G401 (cell line): ENCODE measurements at regions not wholly inside any gene's neighbourhood (a gene's known extent, or its start where the extent isn't known, plus 50 kb on each side); places are given as distances from the start of the nearest gene placed in this dataset.

ENCODE experiments used
- DNase-seq: peaks from one replicate; pipeline ENCODE4 v3.0.0-alpha.2; 2015; ENCODE audit warnings: low spot score
- in situ Hi-C: cut with HindIII; loops from 2 replicates; pipeline ENCODE4 v1.10.0; 2016; ENCODE audit warnings: low sequenced_read_pairs, mixed read lengths

DNA sequence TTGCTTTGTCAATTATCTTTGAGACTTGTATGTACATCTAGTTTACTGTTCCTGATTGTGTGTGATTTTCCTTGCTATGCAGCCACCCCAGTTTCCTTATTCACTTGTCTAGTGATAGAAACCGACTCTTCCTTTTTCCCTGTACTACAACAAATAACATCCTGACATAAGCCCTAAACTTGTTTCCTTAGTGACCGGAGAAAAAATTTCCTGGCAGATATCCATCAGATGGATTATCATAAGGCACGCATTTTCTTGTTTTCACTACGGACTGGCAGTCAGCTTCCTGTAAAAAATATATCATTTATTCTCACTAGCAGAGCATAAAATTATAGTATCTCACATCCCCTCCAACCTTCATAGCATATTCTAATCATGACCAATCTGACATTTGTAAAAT, 410.7 kb downstream of the CENPC start:
- in situ Hi-C loops: no loop called here
- no peak for DNase-seq

- in situ Hi-C loops: no loop called here
- DNase-seq: no peak
Observed at GRCh38 chr4:67133162-67133561, 412.1 kb downstream of the CENPC start.

GRCh38 chr4:67131224-67131623, 414.1 kb downstream of the CENPC start:
- in situ Hi-C loops: no loop called here
- no peak for DNase-seq

- in situ Hi-C loops: no loop called here
- DNase-seq: no peak
Observed at GRCh38 chr4:67130411-67130810, 414.9 kb downstream of the CENPC start.

GRCh38 chr4:67126570-67126969, 418.7 kb downstream of the CENPC start:
- DNase-seq: no peak
- in situ Hi-C loops: no loop called here

GRCh38 chr4:67125636-67126514, 419.4 kb downstream of the CENPC start:
- in situ Hi-C loops: no loop called here
- DNase-seq: no peak

GRCh38 chr4:67124716-67125115, 420.6 kb downstream of the CENPC start:
- in situ Hi-C loops: no loop called here

DNA sequence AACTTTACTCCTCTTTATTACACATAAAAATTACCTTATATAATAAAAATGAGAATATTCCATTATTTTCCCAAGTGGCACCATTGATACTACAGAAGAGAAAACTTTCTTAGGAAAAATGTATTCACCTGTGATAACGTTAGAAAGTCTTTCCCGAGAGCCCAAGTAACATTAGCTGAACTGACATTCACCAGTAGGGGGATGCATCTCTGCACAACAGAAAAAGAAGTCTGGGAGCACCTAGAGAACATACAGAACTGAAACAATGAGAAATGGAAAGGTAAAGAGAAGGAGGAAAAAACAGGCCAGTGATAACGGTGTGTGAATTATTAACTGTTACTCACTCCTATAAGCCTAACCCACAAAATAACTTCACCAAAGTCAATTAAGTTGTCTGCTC, 423.3 kb downstream of the CENPC start:
- DNase-seq: peak; percentile 10

More at GRCh38 chr4:67124716-67125115, 420.6 kb downstream of the CENPC start:
- DNase-seq: no peak

DNA sequence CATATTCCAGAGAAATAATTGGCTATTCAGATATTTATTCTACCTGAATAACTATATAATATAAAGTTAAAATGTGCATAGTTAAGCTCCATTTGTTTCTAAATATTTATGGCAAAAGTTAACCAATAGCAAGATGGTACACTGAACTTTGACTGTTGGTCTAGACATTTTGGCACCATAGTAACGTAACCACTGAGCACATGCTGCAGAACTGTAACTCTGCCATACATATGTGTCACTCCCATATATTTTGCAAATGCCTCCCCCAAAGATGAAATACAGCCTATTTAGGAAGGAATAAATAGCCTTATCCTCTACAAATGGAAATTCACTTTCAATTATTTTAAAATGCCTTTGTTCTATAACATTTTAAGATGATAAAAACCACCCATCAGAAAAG, 424.9 kb downstream of the CENPC start:
- in situ Hi-C loops: no loop called here
- DNase-seq: no peak

More for the DNA sequence above, 423.3 kb downstream of the CENPC start:
- in situ Hi-C loops: no loop called here

GRCh38 chr4:67109276-67109675, 436.0 kb downstream of the CENPC start:
- in situ Hi-C loops: no loop called here
- no peak for DNase-seq

DNA sequence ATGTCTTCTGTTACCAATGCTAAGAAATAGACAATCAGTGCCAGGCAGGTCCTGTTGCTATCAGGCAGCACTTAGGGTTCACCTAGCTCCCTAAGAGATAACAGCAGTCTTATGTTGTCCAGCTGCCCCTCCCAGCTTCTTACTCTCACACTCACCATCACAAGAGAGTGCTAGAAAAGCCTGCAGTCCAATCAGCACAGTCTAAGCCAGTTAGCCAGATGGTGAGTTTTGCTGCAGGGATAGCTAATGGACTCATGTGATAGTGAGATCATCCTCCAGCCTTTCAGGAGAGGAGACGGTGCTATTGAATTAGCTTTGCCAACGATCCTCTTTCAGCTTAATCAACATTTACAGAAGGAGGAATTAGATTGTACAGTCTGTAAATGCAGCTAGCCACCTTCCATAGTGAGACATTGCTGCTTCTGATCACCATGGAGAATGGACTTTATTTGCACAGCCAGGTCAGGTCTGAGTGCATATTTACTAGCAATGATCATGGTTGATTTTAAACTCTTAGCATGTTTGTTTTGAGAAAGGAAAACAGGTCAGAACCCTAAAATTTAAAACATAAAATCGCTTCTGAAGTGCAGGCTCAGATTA, 438.3 kb downstream of the CENPC start:
- DNase-seq: peak; percentile 50
- in situ Hi-C loops: no loop called here

DNA sequence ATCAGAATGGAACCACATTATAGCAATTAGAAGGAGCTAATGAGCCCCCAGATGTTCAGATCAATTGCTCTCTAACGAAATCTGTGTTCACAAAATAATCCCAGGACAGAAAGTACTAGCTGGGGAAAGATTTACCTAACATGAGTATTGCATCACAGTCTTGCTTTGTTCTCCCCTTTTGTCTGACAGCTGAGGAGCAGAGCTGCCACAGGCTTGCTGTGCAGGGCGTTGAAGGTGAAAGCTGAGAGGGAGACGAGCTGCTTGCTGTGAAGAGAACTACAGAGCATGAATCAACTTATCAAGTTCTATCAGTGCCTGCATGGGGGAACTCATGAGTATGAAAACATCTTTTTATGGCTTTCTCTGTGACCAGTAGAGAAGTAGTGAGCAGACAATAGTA, 441.2 kb downstream of the CENPC start:
- in situ Hi-C loops: no loop called here
- DNase-seq: no peak

DNA sequence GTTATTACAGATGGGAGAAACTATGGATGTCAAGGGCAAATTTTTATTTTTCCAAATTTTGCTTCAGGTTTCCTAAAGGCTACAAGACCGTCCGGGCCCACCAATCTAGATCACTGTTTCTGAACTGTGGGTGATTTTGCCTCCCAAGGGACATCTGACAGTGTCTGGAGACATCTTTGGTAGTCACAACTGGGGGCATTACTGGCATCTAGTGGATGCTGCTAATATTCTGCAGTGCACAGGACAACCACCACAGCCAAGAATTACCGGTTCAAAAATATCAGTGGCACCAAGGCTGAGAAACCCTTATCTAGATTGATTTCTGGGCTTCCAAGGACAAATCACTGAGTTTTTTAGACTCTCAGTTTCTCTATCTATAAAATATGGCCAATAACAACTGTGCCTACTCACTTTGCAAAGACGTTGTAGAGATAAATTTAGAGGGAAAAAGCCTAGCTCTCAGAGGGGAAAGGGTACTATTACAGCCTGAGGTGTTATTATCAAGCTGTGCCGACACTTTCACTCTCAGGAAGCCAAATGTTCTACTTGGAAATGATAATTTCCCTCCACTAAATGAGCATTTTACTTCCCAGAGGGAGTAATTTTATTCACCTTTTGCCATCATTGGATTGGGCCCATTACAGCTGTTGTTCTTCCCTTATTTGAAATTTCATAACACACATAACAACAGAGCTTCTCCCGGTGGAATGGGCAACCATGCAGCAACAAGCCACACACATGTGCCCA, 442.1 kb downstream of the CENPC start:
- in situ Hi-C loops: no loop called here
- DNase-seq: no peak

GRCh38 chr4:67101612-67102011, 443.7 kb downstream of the CENPC start:
- in situ Hi-C loops: no loop called here
- DNase-seq: no peak

DNA sequence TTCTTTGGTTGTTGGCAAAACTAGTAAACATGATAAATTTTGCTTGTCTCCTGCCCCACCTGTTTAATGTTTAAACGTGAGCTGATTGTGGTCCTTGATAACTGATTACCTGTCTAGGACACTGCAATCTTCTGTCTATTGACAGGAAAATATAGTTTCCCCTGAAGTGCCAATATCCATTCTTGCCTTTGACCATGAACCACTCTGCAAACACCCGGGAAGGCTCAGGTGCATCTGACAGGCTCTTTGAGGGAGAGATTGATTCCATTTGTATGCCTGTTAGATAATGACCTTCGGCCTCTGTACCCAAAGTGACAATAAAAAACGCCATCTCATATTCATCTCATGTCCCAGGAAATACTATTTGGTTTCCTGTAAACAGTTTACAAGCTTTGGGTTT, 453.0 kb downstream of the CENPC start:
- DNase-seq: no peak
- in situ Hi-C loops: no loop called here

DNA sequence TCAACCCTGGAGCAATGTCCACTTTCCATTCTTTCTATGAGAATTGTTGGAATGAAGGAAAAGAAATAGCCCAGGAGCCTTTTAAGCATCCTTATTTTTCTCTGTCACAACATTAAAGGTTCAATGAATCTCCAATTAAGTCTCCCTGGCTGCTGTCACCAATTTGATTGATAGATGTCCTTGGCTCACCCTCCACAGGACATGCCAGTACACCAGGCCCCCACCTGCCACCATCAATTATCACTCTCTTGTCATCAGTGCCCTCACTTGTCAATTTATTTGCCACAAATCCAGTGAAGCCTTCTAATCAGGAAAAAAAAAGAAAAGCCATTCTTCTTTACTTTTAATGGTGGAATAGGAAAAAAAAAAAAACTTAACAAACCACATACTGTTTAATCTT, 453.6 kb downstream of the CENPC start:
- in situ Hi-C loops: no loop called here

DNA sequence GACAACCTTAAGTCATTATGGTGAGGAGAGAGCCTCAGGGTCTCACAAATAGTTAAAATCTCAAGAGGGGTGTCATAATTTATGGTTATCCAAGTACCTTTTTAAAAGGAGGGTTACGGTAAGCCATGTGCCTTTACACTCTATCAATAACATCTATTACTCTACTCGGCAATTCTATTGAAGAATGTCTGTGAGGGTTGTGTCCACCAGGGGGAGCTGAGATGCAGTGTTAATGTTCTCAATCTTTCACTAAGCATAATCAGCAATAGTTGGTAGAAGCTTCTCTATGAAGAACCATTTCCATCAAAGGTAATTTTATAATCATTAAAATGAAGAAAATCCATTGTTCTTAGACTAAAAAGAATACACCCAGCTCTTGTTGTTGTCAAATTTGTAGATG, 457.4 kb downstream of the CENPC start:
- peak; percentile 7 for DNase-seq
- in situ Hi-C loops: no loop called here

More for the DNA sequence above, 453.6 kb downstream of the CENPC start:
- DNase-seq: no peak

- no peak for DNase-seq
- in situ Hi-C loops: no loop called here
Observed at GRCh38 chr4:67084783-67085182, 460.5 kb downstream of the CENPC start.

GRCh38 chr4:67083496-67083895, 461.8 kb downstream of the CENPC start:
- no peak for DNase-seq
- in situ Hi-C loops: no loop called here

DNA sequence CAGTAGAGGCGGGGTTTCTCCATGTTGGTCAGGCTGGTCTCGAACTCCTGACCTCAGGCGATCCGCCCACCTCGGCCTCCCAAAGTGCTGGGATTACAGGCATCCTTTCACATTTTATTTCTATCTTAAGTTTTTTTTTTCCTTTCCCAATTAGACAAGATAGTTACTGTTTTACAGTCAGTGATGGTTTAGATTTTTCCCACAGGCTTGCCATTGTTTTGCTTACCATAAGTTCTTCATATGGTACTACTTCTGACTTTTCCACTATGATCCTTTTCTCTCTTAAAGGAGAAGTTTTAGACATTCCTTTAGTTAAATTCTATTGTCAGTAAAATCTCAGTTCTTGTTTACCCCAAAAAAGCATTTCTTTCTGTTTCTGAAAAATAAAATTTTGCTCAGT, 462.6 kb downstream of the CENPC start:
- DNase-seq: no peak
- in situ Hi-C loops: no loop called here
